ENCODE measurements at regions not wholly inside any gene's neighbourhood (a gene's known extent, or its start where the extent isn't known, plus 50 kb on each side); places are given as distances from the start of the nearest gene placed in this dataset.

- Mint-ChIP-seq H3K27ac (no peak overlapping the region), H3K4me1 (no peaks in the 10 kb centered on the region), H3K36me3 (no peaks in the 10 kb centered on the region), H3K27me3 (peaks cover 0 to 3% of the 10 kb centered on the region in 2 donors), H3K9me3 (no peaks in the 10 kb centered on the region), H3K4me3 (no peak overlapping the region)
- ChIA-PET CTCF (interaction anchor here (0.9 to 1.2 kb wide), 2 partner anchors 13 to 14 kb away, joined by 3 to 4 read pairs; no protein-coding TSS in a partner anchor), POLR2A (no interaction called here)
- 83% methylated on average over 1 of the region's 1 CpG for WGBS (ENCODE audit: insufficient coverage)
- Histone ChIP-seq H3K4me3 (ENCODE audit: control insufficient read depth in 1 of 2, extremely low read depth in 1 of 2, low read length in 1 of 2) (no peak overlapping the region), H3K36me3 (ENCODE audit: control insufficient read depth in 2 of 2, extremely low read depth in 1 of 2, insufficient read depth in 1 of 2, low read length in 1 of 2) (no peaks in the 10 kb centered on the region), H3K27ac (ENCODE audit: low read length) (no peak overlapping the region), H3K27me3 (replicated peaks in 1 of 2; ENCODE audit: control insufficient read depth in 2 of 2, extremely low read depth in 1 of 2, insufficient read depth in 2 of 2, low read length in 1 of 2) (no peaks in the 10 kb centered on the region), H3K9me3 (no peaks in the 10 kb centered on the region), H3K4me1 (ENCODE audit: control insufficient read depth in 1 of 2, extremely low read depth in 1 of 2, insufficient read depth in 2 of 2, low read length in 2 of 2) (no peaks in the 10 kb centered on the region)
- no peak for DNase-seq
- ATAC-seq (replicated peaks in 1 of 4): no peak
These were observed 52.9 kb upstream of the HPGDS start for GRCh38 chr4:94395562-94395961.

- WGBS (ENCODE audit: insufficient coverage): no CpG with 5 or more reads among the region's 2 CpGs
- H3K36me3 Mint-ChIP-seq: no peaks in the 10 kb centered on the region
- H3K27me3 Mint-ChIP-seq: peaks cover 0 to 3% of the 10 kb centered on the region in 2 donors
These were observed 54.3 kb upstream of the HPGDS start for GRCh38 chr4:94396984-94397383.

GRCh38 chr4:94397635-94398034, 54.1 kb upstream of the PDLIM5 start:
- no peaks in the 10 kb centered on the region for H3K36me3 Mint-ChIP-seq
- POLR2A ChIA-PET: no interaction called here
- H3K4me1 ChIP-seq (ENCODE audit: control insufficient read depth in 1 of 2, extremely low read depth in 1 of 2, insufficient read depth in 2 of 2, low read length in 2 of 2): no peaks in the 10 kb centered on the region
- no peak overlapping the region for H3K27ac ChIP-seq (ENCODE audit: low read length)
- peaks cover 0 to 2% of the 10 kb centered on the region in 2 donors for H3K27me3 Mint-ChIP-seq
- H3K27ac Mint-ChIP-seq: no peak overlapping the region
- H3K9me3 ChIP-seq: no peaks in the 10 kb centered on the region
- no peak overlapping the region for H3K4me3 ChIP-seq (ENCODE audit: control insufficient read depth in 1 of 2, extremely low read depth in 1 of 2, low read length in 1 of 2)
- CTCF ChIA-PET: interaction anchor here in 1 of 2 donors (1.2 kb wide), 1 partner anchor 10 kb away, joined by 3 read pairs; no protein-coding TSS in a partner anchor
- no peaks in the 10 kb centered on the region for H3K4me1 Mint-ChIP-seq
- no peak overlapping the region for H3K4me3 Mint-ChIP-seq
- H3K36me3 ChIP-seq (ENCODE audit: control insufficient read depth in 2 of 2, extremely low read depth in 1 of 2, insufficient read depth in 1 of 2, low read length in 1 of 2): no peaks in the 10 kb centered on the region
- H3K9me3 Mint-ChIP-seq: no peaks in the 10 kb centered on the region
- DNase-seq (no peak), ATAC-seq (replicated peaks in 1 of 4) (no peak)
- no peaks in the 10 kb centered on the region for H3K27me3 ChIP-seq (replicated peaks in 1 of 2; ENCODE audit: control insufficient read depth in 2 of 2, extremely low read depth in 1 of 2, insufficient read depth in 2 of 2, low read length in 1 of 2)
- WGBS (ENCODE audit: insufficient coverage): 50% methylated on average over 1 of the region's 2 CpGs

More at GRCh38 chr4:94396984-94397383, 54.3 kb upstream of the HPGDS start:
- DNase-seq: no peak
- H3K36me3 ChIP-seq (ENCODE audit: control insufficient read depth in 2 of 2, extremely low read depth in 1 of 2, insufficient read depth in 1 of 2, low read length in 1 of 2): no peaks in the 10 kb centered on the region
- no peaks in the 10 kb centered on the region for H3K4me1 ChIP-seq (ENCODE audit: control insufficient read depth in 1 of 2, extremely low read depth in 1 of 2, insufficient read depth in 2 of 2, low read length in 2 of 2)
- H3K27ac Mint-ChIP-seq: no peak overlapping the region
- H3K9me3 ChIP-seq: no peaks in the 10 kb centered on the region
- H3K9me3 Mint-ChIP-seq: no peaks in the 10 kb centered on the region
- ChIA-PET POLR2A (no interaction called here), CTCF (no interaction called here)
- H3K4me1 Mint-ChIP-seq: no peaks in the 10 kb centered on the region
- no peaks in the 10 kb centered on the region for H3K27me3 ChIP-seq (replicated peaks in 1 of 2; ENCODE audit: control insufficient read depth in 2 of 2, extremely low read depth in 1 of 2, insufficient read depth in 2 of 2, low read length in 1 of 2)
- no peak overlapping the region for H3K27ac ChIP-seq (ENCODE audit: low read length)
- H3K4me3 ChIP-seq (ENCODE audit: control insufficient read depth in 1 of 2, extremely low read depth in 1 of 2, low read length in 1 of 2): no peak overlapping the region
- no peak overlapping the region for H3K4me3 Mint-ChIP-seq
- no peak for ATAC-seq (replicated peaks in 1 of 4)

- CTCF ChIA-PET: no interaction called here
These were observed 52.5 kb upstream of the PDLIM5 start for GRCh38 chr4:94399277-94399676.

DNA sequence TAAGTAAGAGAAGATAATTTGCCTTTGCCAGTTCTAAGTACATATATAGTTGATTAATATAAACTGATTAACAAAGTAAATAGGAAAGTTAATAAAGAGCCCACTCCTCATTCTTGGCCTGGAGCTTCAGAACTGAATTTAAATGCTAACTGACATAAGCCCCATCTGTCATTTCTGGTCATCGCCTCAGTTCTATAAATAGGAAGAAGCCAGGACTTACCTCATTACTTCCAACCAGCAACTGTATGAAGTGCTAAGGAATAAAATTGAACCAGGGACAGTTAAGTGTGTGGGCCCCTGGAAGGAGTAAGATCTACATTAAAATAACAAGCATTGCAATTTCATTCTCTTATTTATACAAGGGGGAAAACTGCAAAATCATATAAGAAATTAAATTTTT, 52.0 kb upstream of the PDLIM5 start:
- ChIA-PET CTCF (no interaction called here), POLR2A (no interaction called here)
- peaks cover 0 to 2% of the 10 kb centered on the region in 2 donors for H3K27me3 Mint-ChIP-seq
- WGBS (ENCODE audit: insufficient coverage): no CpG with 5 or more reads among the region's 1 CpG
- ATAC-seq (replicated peaks in 1 of 4): no peak
- H3K27ac ChIP-seq (ENCODE audit: low read length): no peak overlapping the region
- no peak for DNase-seq
- H3K4me3 ChIP-seq (ENCODE audit: control insufficient read depth in 1 of 2, extremely low read depth in 1 of 2, low read length in 1 of 2): no peak overlapping the region
- H3K27ac Mint-ChIP-seq: no peak overlapping the region
- H3K36me3 Mint-ChIP-seq: no peaks in the 10 kb centered on the region
- H3K36me3 ChIP-seq (ENCODE audit: control insufficient read depth in 2 of 2, extremely low read depth in 1 of 2, insufficient read depth in 1 of 2, low read length in 1 of 2): no peaks in the 10 kb centered on the region
- H3K4me3 Mint-ChIP-seq: no peak overlapping the region
- no peaks in the 10 kb centered on the region for H3K9me3 Mint-ChIP-seq
- no peaks in the 10 kb centered on the region for H3K9me3 ChIP-seq
- no peaks in the 10 kb centered on the region for H3K4me1 ChIP-seq (ENCODE audit: control insufficient read depth in 1 of 2, extremely low read depth in 1 of 2, insufficient read depth in 2 of 2, low read length in 2 of 2)
- no peaks in the 10 kb centered on the region for H3K27me3 ChIP-seq (replicated peaks in 1 of 2; ENCODE audit: control insufficient read depth in 2 of 2, extremely low read depth in 1 of 2, insufficient read depth in 2 of 2, low read length in 1 of 2)
- H3K4me1 Mint-ChIP-seq: no peaks in the 10 kb centered on the region

More at GRCh38 chr4:94399277-94399676, 52.5 kb upstream of the PDLIM5 start:
- ATAC-seq (replicated peaks in 1 of 4) (no peak), DNase-seq (no peak)
- Histone ChIP-seq H3K4me3 (ENCODE audit: control insufficient read depth in 1 of 2, extremely low read depth in 1 of 2, low read length in 1 of 2) (no peak overlapping the region), H3K27me3 (replicated peaks in 1 of 2; ENCODE audit: control insufficient read depth in 2 of 2, extremely low read depth in 1 of 2, insufficient read depth in 2 of 2, low read length in 1 of 2) (no peaks in the 10 kb centered on the region), H3K36me3 (ENCODE audit: control insufficient read depth in 2 of 2, extremely low read depth in 1 of 2, insufficient read depth in 1 of 2, low read length in 1 of 2) (no peaks in the 10 kb centered on the region), H3K9me3 (no peaks in the 10 kb centered on the region), H3K4me1 (ENCODE audit: control insufficient read depth in 1 of 2, extremely low read depth in 1 of 2, insufficient read depth in 2 of 2, low read length in 2 of 2) (no peaks in the 10 kb centered on the region), H3K27ac (ENCODE audit: low read length) (no peak overlapping the region)
- Mint-ChIP-seq H3K4me1 (no peaks in the 10 kb centered on the region), H3K27ac (no peak overlapping the region), H3K4me3 (no peak overlapping the region), H3K36me3 (no peaks in the 10 kb centered on the region), H3K27me3 (peaks cover 0 to 2% of the 10 kb centered on the region in 2 donors), H3K9me3 (no peaks in the 10 kb centered on the region)
- no CpG with 5 or more reads among the region's 2 CpGs for WGBS (ENCODE audit: insufficient coverage)
- POLR2A ChIA-PET: no interaction called here

- DNase-seq (no peak), ATAC-seq (replicated peaks in 1 of 4) (no peak)
- H3K27me3 Mint-ChIP-seq: peaks cover 0 to 2% of the 10 kb centered on the region in 2 donors
- ChIA-PET POLR2A (no interaction called here), CTCF (no interaction called here)
- no peaks in the 10 kb centered on the region for H3K9me3 Mint-ChIP-seq
- Histone ChIP-seq H3K4me1 (ENCODE audit: control insufficient read depth in 1 of 2, extremely low read depth in 1 of 2, insufficient read depth in 2 of 2, low read length in 2 of 2) (no peaks in the 10 kb centered on the region), H3K4me3 (ENCODE audit: control insufficient read depth in 1 of 2, extremely low read depth in 1 of 2, low read length in 1 of 2) (no peak overlapping the region), H3K27ac (ENCODE audit: low read length) (no peak overlapping the region), H3K36me3 (ENCODE audit: control insufficient read depth in 2 of 2, extremely low read depth in 1 of 2, insufficient read depth in 1 of 2, low read length in 1 of 2) (no peaks in the 10 kb centered on the region), H3K9me3 (no peaks in the 10 kb centered on the region), H3K27me3 (replicated peaks in 1 of 2; ENCODE audit: control insufficient read depth in 2 of 2, extremely low read depth in 1 of 2, insufficient read depth in 2 of 2, low read length in 1 of 2) (no peaks in the 10 kb centered on the region)
- no peaks in the 10 kb centered on the region for H3K36me3 Mint-ChIP-seq
- WGBS (ENCODE audit: insufficient coverage): 68% methylated on average over 3 of the region's 3 CpGs
- no peak overlapping the region for H3K4me3 Mint-ChIP-seq
- H3K4me1 Mint-ChIP-seq: no peaks in the 10 kb centered on the region
- H3K27ac Mint-ChIP-seq: no peak overlapping the region
These were observed 51.6 kb upstream of the PDLIM5 start for GRCh38 chr4:94400191-94400590.

Data from T-cell (primary cell).